Sigmoid colon (tissue), 4 donors: ENCODE measurements at regions not wholly inside any gene's neighbourhood (a gene's known extent, or its start where the extent isn't known, plus 50 kb on each side); places are given as distances from the start of the nearest gene placed in this dataset.

ENCODE experiments used
- CTCF ChIP-seq, 4 experiments: fragments of 450-650 bp in 3 of 4; fragments of 200-600 bp in 1 of 4; IDR thresholded peaks; one replicate each; pipeline ENCODE4 v1.5.1; 2016 to 2019; ENCODE audit warnings: antibody characterized with exemption in 4 of 4, mild to moderate bottlenecking in 3 of 4, moderate library complexity in 2 of 4
- EP300 ChIP-seq, 4 donors: sonication (generic); formaldehyde crosslinking; IDR thresholded peaks; one replicate each; pipeline ENCODE4 v1.6.1; 2017; ENCODE audit warnings: antibody characterized with exemption in 4 of 4
- POLR2A ChIP-seq, 2 donors: fragments of 450-650 bp; IDR thresholded peaks; one replicate each; pipeline ENCODE4 v1.6.1; 2016; ENCODE audit warnings: antibody characterized with exemption in 2 of 2, mild to moderate bottlenecking in 2 of 2, moderate library complexity in 2 of 2
- POLR2AphosphoS5 ChIP-seq, 4 donors: sonication (generic); formaldehyde crosslinking; IDR thresholded peaks; one replicate each; pipeline ENCODE4 v1.6.1; 2017; ENCODE audit warnings: antibody characterized with exemption in 4 of 4

GRCh38 chr10:78263521-78263988 is 229.9 kb downstream of the RPS24 start:
- TF ChIP-seq CTCF (IDR thresholded peaks at IDR 0.05), result no peak
- TF ChIP-seq POLR2AphosphoS5 (IDR thresholded peaks at IDR 0.05), result no peak
- TF ChIP-seq POLR2A (IDR thresholded peaks at IDR 0.05), result no peak
- TF ChIP-seq EP300 (IDR thresholded peaks at IDR 0.05), result no peak
